Body of pancreas (tissue), 4 donors: ENCODE measurements at regions not wholly inside any gene's neighbourhood (a gene's known extent, or its start where the extent isn't known, plus 50 kb on each side); places are given as distances from the start of the nearest gene placed in this dataset.
"Not testable (repeated sequence)": the region's sequence is repeated elsewhere in the genome, so short reads cannot be mapped to it uniquely, and the experiment has no call there.

Experiments used
- ATAC-seq: fragments of 150-250 bp; one replicate; pipeline ENCODE4 v1.9.1; 2016
- DNase-seq, 4 donors: peaks; one replicate each; pipeline ENCODE4 v3.0.0-alpha.2; 2019
- H3K27ac ChIP-seq, 4 donors: fragments of 200-600 bp; sonication (generic); 1 replicate in 3 of 4; 2 replicates in 1 of 4; pipeline versions ENCODE4 v1.5.1 to v1.6.1; 2016 to 2019; ENCODE audit warnings: mild to moderate bottlenecking in 1 of 4, mixed read lengths in 1 of 4, moderate library complexity in 1 of 4
- H3K27me3 ChIP-seq, 2 donors: fragments of 200-600 bp; sonication (generic); one replicate each; pipeline ENCODE4 v1.6.0; 2016; ENCODE audit warnings: mild to moderate bottlenecking in 1 of 2
- H3K36me3 ChIP-seq, 2 donors: fragments of 200-600 bp; sonication (generic); replicated peaks in 1 of 2; 2 replicates each; pipeline ENCODE4 v1.5.1; 2016; ENCODE audit warnings: low read depth in 2 of 2; ENCODE audit not compliant: insufficient read depth in 1 of 2
- H3K4me1 ChIP-seq: fragments of 200-600 bp; sonication (generic); one replicate; pipeline ENCODE4 v1.6.0; 2016
- H3K4me3 ChIP-seq, 2 donors: fragments of 200-600 bp; sonication (generic); 1 replicate in 1 of 2; 2 replicates in 1 of 2; pipeline ENCODE4 v1.5.1; 2016 to 2019
- H3K9me3 ChIP-seq, 3 donors: fragments of 200-600 bp; sonication (generic); 1 replicate in 2 of 3; 2 replicates in 1 of 3; pipeline ENCODE4 v1.5.1; 2016
- POLR2A ChIP-seq, 3 donors: fragments of 450-650 bp; IDR thresholded peaks; one replicate each; pipeline ENCODE4 v1.6.1; 2016; ENCODE audit warnings: antibody characterized with exemption in 3 of 3, mild to moderate bottlenecking in 2 of 3
- WGBS, 2 donors: methylation state at CpG; one replicate each; pipeline ENCODE4 v1.1.5; 2017; 5-methylcytosine and 5-hydroxymethylcytosine counted together
- intact Hi-C: fragments of 100-400 bp; cut with DNase I; formaldehyde crosslinking; loops from one replicate; pipeline ENCODE4 v1.15.1; 2023
- TF ChIP-seq, protein P1 (sequence below), 7 experiments: fragments of 450-650 bp in 4 of 7; fragments of 200-600 bp in 3 of 7; sonication (generic) in 3 of 7; IDR thresholded peaks; one replicate each; pipeline ENCODE4 v1.5.1; 2016 to 2019; ENCODE audit warnings: antibody characterized with exemption in 7 of 7

DNA sequence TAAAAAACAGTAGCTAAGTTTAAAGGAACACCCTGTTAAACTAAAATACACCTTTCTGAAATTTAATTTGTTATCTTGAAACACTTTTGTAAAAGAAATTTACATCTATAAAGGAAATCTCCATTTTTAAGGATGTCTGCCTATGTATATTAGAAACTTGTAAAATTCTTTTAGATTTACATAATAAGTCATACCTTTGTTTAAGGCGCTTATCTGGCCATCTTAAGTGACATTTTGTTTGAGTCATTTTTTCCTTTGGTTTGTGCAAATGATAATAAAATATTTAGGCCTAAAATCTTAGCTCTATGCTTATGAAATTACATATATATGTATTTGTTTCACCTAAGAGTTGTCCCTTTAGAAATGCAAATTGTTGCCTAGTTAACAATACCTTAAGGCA lies 1193.4 kb downstream of the FSCB start:
- no peaks in the 10 kb centered on the region for H3K36me3 ChIP-seq
- TF ChIP-seq, protein P1, sequence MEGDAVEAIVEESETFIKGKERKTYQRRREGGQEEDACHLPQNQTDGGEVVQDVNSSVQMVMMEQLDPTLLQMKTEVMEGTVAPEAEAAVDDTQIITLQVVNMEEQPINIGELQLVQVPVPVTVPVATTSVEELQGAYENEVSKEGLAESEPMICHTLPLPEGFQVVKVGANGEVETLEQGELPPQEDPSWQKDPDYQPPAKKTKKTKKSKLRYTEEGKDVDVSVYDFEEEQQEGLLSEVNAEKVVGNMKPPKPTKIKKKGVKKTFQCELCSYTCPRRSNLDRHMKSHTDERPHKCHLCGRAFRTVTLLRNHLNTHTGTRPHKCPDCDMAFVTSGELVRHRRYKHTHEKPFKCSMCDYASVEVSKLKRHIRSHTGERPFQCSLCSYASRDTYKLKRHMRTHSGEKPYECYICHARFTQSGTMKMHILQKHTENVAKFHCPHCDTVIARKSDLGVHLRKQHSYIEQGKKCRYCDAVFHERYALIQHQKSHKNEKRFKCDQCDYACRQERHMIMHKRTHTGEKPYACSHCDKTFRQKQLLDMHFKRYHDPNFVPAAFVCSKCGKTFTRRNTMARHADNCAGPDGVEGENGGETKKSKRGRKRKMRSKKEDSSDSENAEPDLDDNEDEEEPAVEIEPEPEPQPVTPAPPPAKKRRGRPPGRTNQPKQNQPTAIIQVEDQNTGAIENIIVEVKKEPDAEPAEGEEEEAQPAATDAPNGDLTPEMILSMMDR (IDR thresholded peaks at IDR 0.05) = no peak
- no peak for TF ChIP-seq POLR2A (IDR thresholded peaks at IDR 0.05)
- H3K27ac ChIP-seq = no peak overlapping the region
- ATAC-seq (no peak), DNase-seq (no peak)
- intact Hi-C loops = no loop called here
- WGBS, 2 donors = 90 to 93% methylated on average over 1 of the region's 1 CpG
- H3K9me3 ChIP-seq = no peaks in the 10 kb centered on the region
- no peaks in the 10 kb centered on the region for H3K27me3 ChIP-seq
- H3K4me1 ChIP-seq = no peaks in the 10 kb centered on the region
- H3K4me3 ChIP-seq = no peak overlapping the region

DNA sequence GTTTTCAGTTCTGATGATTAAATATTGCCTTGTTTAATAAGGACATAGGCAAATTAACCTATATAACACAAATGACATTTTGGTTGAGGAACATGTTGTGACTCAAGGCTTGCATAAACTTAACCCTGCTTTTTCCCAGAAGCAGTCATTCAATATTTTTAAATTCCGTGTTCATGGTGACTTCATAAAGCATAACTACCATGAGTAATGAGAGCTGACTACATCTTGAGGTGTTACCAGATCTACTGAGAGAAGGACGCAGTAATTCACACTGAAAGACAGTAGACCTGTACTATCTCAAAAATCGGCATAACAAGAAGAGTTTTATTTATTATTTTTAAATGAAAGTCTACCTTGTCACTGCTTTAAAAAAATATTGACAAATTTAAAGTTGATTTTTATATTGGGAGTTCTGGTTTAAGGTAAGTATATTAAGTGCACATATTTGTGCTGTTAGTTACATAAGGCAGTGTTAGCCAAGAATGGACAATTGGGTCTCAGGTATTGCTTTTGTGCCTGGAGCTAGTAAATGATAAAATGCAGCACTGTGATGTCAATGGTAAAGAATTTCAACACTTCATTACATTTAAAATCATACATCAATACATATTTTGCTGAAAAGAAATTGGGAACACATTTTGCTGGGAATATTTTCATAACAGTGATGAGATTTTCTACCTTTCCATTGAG lies 1198.5 kb downstream of the FSCB start:
- 69 to 73% methylated on average over 3 of the region's 3 CpGs for WGBS, 2 donors
- no peak for TF ChIP-seq POLR2A (IDR thresholded peaks at IDR 0.05)
- TF ChIP-seq, protein P1 (IDR thresholded peaks at IDR 0.05) = no peak
- H3K27me3 ChIP-seq = no peaks in the 10 kb centered on the region

DNA sequence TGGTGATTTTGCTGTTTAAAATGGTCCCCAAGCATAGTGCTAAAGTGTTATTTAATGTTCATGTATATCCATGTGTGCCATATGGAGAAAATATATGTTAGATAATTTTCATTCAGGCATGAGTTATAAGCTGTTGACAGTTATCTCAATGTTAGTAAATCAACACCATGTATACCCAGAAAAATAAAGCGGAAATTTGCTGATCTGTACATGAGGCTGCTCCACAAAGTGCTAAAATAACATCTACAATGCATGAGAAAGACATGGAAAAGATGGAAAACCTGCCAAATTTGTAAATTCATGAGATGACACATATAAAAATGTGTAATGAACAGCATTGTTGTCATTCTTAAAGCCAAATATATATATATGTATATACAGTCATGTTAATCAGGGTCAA lies 1199.2 kb downstream of the FSCB start:
- Histone ChIP-seq H3K27ac (no peak overlapping the region), H3K27me3 (no peaks in the 10 kb centered on the region), H3K9me3 (no peaks in the 10 kb centered on the region), H3K4me3 (no peak overlapping the region), H3K36me3 (no peaks in the 10 kb centered on the region), H3K4me1 (no peaks in the 10 kb centered on the region)
- TF ChIP-seq, protein P1 (IDR thresholded peaks at IDR 0.05) = no peak
- TF ChIP-seq POLR2A (IDR thresholded peaks at IDR 0.05) = no peak
- intact Hi-C loops = no loop called here
- ATAC-seq (no peak), DNase-seq (no peak)
- 84 to 88% methylated on average over 1 of the region's 1 CpG for WGBS, 2 donors

More for the DNA sequence above, 1198.5 kb downstream of the FSCB start:
- Histone ChIP-seq H3K27ac (no peak overlapping the region), H3K36me3 (no peaks in the 10 kb centered on the region), H3K4me3 (no peak overlapping the region), H3K4me1 (no peaks in the 10 kb centered on the region), H3K9me3 (no peaks in the 10 kb centered on the region)
- DNase-seq (no peak), ATAC-seq (no peak)
- intact Hi-C loops = no loop called here

DNA sequence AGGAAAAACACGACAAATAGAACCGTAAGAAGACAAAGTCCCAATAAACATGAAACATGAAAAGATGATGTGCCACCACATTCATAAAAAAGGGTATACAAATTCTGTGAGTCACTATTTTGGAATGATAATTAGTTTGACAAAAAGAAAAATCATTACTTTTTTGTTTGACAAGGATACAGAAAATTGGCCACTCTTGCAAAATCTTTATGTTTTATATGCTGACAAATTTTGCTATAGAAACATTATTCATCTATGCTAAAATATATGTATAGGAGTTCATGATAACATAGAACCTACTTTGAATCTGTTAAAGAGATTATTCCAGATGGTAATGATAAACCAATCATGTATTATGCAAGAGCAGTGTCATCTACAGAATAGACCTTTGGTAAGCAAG lies 1201.0 kb downstream of the FSCB start:
- intact Hi-C loops = no loop called here
- DNase-seq (no peak), ATAC-seq (no peak)
- Histone ChIP-seq H3K9me3 (no peaks in the 10 kb centered on the region), H3K27me3 (no peaks in the 10 kb centered on the region), H3K4me3 (no peak overlapping the region), H3K27ac (no peak overlapping the region), H3K36me3 (no peaks in the 10 kb centered on the region), H3K4me1 (no peaks in the 10 kb centered on the region)
- TF ChIP-seq, protein P1 (IDR thresholded peaks at IDR 0.05) = no peak
- no peak for TF ChIP-seq POLR2A (IDR thresholded peaks at IDR 0.05)
- 84% methylated on average over 2 of the region's 2 CpGs for WGBS, 2 donors

DNA sequence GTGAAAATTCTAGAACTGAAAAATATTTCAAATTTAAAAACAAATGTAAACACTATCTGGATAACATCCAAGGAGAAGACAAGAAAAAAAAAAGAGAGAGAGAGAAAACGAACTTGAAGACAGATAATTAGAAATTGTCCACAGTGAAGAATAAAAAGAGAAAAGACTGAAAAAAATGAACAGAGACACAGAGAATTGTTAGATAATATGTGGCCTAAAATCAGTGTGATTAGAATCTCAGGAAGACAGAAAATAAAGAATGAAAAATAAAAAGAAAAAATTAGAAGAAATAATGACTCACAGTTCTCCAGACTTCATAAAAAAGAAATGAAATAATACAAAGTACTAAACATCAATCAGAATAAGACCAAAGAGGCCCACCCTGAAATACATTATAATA lies 1209.3 kb downstream of the FSCB start:
- Histone ChIP-seq H3K36me3 (no peaks in the 10 kb centered on the region), H3K27ac (no peak overlapping the region), H3K4me1 (no peaks in the 10 kb centered on the region), H3K9me3 (no peaks in the 10 kb centered on the region), H3K4me3 (no peak overlapping the region), H3K27me3 (no peaks in the 10 kb centered on the region)
- DNase-seq (no peak), ATAC-seq (no peak)
- 25 to 39% methylated on average over 1 of the region's 1 CpG for WGBS, 2 donors
- no peak for TF ChIP-seq POLR2A (IDR thresholded peaks at IDR 0.05)
- intact Hi-C loops = no loop called here

DNA sequence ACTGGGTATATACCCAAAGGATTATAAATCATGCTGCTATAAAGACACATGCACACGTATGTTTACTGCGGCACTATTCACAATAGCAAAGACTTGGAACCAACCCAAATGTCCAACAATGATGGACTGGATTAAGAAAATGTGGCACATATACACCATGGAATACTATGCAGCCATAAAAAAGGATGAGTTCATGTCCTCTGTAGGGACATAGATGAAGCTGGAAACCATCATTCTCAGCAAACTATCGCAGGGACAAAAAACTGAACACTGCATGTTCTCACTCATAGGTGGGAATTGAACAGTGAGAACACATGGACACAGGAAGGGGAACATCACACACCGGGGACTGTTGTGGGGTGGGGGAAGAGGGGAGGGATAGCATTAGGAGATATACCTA lies 1211.0 kb downstream of the FSCB start:
- H3K27me3 ChIP-seq, H3K27ac ChIP-seq, H3K4me1 ChIP-seq, H3K4me3 ChIP-seq, intact Hi-C loops, ATAC-seq, H3K9me3 ChIP-seq, DNase-seq, H3K36me3 ChIP-seq: not testable (repeated sequence)
- 91 to 92% methylated on average over 2 of the region's 4 CpGs for WGBS, 2 donors
